ENCODE measurements at regions not wholly inside any gene's neighbourhood (a gene's known extent, or its start where the extent isn't known, plus 50 kb on each side); places are given as distances from the start of the nearest gene placed in this dataset.

DNA sequence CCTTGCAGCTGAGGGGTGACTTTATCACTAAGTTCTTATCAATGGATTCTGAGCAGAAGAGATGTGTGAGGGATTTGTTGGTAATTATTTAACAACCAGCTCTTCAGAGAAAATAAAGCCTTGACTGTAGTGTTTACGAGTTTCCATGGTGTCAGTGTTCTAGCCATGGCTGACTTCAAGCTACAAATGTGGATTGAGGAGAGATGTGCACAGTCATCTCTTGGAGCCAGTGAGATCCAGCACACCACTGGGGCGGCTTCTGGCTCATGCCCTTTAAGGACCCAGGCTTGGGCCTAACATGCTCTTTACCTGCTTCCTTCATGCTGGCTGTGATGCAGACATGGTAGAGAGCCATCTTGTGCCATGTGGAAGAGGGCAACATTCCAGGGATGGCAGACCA is 145.6 kb upstream of the MRPS22 start:
- TF ChIP-seq, protein P1, sequence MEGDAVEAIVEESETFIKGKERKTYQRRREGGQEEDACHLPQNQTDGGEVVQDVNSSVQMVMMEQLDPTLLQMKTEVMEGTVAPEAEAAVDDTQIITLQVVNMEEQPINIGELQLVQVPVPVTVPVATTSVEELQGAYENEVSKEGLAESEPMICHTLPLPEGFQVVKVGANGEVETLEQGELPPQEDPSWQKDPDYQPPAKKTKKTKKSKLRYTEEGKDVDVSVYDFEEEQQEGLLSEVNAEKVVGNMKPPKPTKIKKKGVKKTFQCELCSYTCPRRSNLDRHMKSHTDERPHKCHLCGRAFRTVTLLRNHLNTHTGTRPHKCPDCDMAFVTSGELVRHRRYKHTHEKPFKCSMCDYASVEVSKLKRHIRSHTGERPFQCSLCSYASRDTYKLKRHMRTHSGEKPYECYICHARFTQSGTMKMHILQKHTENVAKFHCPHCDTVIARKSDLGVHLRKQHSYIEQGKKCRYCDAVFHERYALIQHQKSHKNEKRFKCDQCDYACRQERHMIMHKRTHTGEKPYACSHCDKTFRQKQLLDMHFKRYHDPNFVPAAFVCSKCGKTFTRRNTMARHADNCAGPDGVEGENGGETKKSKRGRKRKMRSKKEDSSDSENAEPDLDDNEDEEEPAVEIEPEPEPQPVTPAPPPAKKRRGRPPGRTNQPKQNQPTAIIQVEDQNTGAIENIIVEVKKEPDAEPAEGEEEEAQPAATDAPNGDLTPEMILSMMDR (IDR thresholded peaks at IDR 0.05): no peak
- TF ChIP-seq POLR2A (IDR thresholded peaks at IDR 0.05) (no peak), POLR2AphosphoS5 (IDR thresholded peaks at IDR 0.05) (no peak)
- intact Hi-C loops (cut with DNase I; ENCODE audit: low total_unique reads): no loop called here
- no peak overlapping the region for H3K4me3 ChIP-seq
- H3K9me3 ChIP-seq: peaks cover 4 to 5% of the 10 kb centered on the region in 2 donors
- no peak overlapping the region for H3K27ac ChIP-seq
- no peak for DNase-seq (ENCODE audit: low spot score in 2 of 2)
- no peaks in the 10 kb centered on the region for H3K27me3 ChIP-seq
- H3K36me3 ChIP-seq: no peaks in the 10 kb centered on the region
- H3K4me1 ChIP-seq: no peaks in the 10 kb centered on the region

DNA sequence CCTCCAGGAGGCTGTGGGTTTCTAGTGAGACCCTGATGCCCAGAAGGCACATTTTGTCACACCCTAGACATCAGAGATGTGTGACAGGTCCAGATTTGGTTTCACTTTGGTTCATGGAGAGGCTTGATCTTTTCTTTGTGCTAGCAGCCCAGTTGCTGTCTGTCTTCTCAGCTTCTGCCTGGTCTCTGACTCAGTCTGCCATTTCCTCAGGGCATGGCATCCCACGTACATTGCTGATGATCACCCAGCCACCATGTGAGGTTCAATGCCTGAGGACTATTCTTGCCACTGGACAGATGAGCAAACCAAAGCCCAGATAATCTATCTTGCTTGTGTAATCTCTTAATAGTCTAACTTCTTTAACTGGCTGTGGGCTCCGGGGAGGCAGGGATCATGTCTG is 144.9 kb upstream of the MRPS22 start:
- no peaks in the 10 kb centered on the region for H3K36me3 ChIP-seq
- H3K4me1 ChIP-seq: no peaks in the 10 kb centered on the region
- intact Hi-C loops (cut with DNase I; ENCODE audit: low total_unique reads): no loop called here
- TF ChIP-seq POLR2A (IDR thresholded peaks at IDR 0.05) (no peak), POLR2AphosphoS5 (IDR thresholded peaks at IDR 0.05) (no peak)
- TF ChIP-seq, protein P1 (IDR thresholded peaks at IDR 0.05): no peak
- H3K4me3 ChIP-seq: no peak overlapping the region
- H3K27ac ChIP-seq: no peak overlapping the region
- no peaks in the 10 kb centered on the region for H3K27me3 ChIP-seq
- peaks cover 4 to 5% of the 10 kb centered on the region in 2 donors for H3K9me3 ChIP-seq
- no peak for DNase-seq (ENCODE audit: low spot score in 2 of 2)

DNA sequence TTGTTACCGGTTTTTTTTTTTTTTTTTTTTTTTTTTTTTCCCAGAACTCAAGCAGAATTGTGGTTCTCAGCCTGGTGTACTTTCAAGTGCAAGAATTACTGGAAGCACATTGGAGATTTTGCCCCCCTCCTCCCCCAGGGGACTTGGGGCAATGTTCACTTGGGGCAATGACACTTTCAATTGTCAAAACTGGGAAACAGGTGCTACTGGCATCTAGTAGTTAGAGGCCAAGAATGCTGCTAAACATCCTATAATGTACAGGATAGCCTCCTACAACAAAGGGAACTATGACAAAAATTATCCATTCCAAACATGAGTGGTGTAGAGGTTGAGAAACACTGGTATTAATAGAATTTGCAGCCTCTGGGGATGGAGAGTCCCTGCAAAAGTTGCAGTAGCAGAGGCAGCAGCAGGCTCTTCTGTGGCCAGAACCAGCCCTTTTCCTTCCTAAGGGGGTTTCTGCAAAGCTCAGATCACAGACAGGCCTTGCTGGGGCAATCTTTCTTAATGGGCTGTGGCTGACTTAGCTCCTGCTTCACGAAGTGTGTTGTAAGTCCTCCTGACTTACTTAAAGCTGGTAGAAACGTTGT is 144.3 kb upstream of the MRPS22 start:
- Histone ChIP-seq H3K4me1 (no peaks in the 10 kb centered on the region), H3K9me3 (peaks cover 4 to 5% of the 10 kb centered on the region in 2 donors), H3K4me3 (no peak overlapping the region), H3K27me3 (no peaks in the 10 kb centered on the region), H3K36me3 (no peaks in the 10 kb centered on the region), H3K27ac (no peak overlapping the region)
- DNase-seq (ENCODE audit: low spot score in 2 of 2): no peak
- intact Hi-C loops (cut with DNase I; ENCODE audit: low total_unique reads): no loop called here
- TF ChIP-seq, protein P1 (IDR thresholded peaks at IDR 0.05): no peak
- TF ChIP-seq POLR2AphosphoS5 (IDR thresholded peaks at IDR 0.05) (no peak), POLR2A (IDR thresholded peaks at IDR 0.05) (no peak)

DNA sequence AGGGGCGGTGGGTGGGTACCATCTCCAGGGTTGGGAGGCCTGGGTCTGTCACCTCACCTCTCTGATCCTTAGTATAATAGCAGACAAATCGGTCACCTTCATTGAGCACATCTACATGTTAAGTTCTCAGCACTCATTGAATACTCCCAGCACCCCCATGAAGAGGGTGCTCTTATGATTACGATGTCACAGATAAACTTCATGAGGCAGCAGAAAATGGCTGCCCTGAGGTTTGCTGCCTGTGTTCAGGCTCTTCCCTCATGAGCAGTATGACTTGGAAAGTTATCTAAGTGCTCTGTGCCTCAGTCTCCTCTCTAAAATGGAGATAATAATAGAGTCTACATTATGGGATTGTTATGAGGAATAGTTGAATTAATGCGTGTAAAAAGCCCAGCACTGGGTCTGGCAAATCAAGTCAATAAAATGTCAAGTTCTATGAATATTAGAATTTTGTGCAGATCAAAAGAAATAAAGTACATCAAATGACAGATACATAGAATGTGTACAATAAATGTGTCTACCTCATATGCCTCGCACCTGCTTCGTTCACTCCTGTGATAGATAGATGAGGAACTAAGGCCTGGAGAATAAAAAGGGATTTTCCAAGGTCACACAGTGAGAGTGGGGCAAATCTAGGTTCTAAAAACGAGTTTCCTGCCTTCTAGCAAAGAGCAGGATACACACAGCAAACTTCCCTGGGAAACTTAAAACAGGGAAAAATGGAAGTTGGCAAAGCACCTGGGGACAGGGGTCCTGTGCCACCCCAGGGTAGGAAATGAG is 142.2 kb upstream of the MRPS22 start:
- Histone ChIP-seq H3K27me3 (no peaks in the 10 kb centered on the region), H3K4me3 (no peak overlapping the region), H3K9me3 (no peaks in the 10 kb centered on the region), H3K27ac (no peak overlapping the region), H3K36me3 (no peaks in the 10 kb centered on the region), H3K4me1 (no peaks in the 10 kb centered on the region)
- TF ChIP-seq, protein P1 (IDR thresholded peaks at IDR 0.05): no peak
- TF ChIP-seq POLR2AphosphoS5 (IDR thresholded peaks at IDR 0.05) (no peak), POLR2A (IDR thresholded peaks at IDR 0.05) (no peak)
- intact Hi-C loops (cut with DNase I; ENCODE audit: low total_unique reads): no loop called here
- no peak for DNase-seq (ENCODE audit: low spot score in 2 of 2)

DNA sequence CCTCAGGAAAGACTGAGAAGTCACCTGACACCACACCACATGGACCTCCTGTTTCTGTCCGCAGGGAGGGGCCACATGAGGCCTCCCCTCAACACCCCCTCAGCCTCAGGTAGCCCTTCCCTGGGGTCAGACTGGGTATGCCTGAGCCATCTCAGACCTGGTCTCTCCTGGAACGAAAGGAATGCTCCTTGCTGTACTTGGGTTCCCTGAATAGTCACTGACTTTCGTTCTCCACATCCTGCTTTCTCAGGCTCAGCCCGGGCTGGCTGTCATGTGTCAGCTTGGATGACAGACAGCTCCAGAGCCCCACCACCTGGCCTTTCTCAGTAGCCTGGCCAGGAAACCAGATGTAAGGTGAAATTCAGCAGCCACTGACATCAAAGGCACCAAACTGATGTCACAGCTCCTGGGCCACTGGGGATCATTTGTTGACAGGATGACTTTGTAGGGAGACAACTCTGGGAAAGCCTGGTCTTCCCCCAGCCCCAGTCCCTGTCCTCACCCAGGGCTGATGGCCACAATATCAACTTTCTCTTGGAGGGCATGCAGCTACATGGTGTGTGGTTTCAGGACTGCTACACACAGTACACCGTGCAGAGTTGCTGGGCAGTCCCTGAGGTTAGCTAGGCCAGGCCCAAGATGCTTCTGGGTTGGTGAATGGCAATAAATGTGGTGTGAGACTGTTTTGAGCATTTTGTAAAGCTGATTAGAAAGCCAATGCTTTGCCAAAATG is 141.4 kb upstream of the MRPS22 start:
- no peaks in the 10 kb centered on the region for H3K4me1 ChIP-seq
- H3K27me3 ChIP-seq: no peaks in the 10 kb centered on the region
- TF ChIP-seq POLR2AphosphoS5 (IDR thresholded peaks at IDR 0.05) (no peak), POLR2A (IDR thresholded peaks at IDR 0.05) (no peak)
- TF ChIP-seq, protein P1 (IDR thresholded peaks at IDR 0.05): no peak
- no peak for DNase-seq (ENCODE audit: low spot score in 2 of 2)
- H3K36me3 ChIP-seq: no peaks in the 10 kb centered on the region
- H3K27ac ChIP-seq: no peak overlapping the region
- H3K9me3 ChIP-seq: no peaks in the 10 kb centered on the region
- H3K4me3 ChIP-seq: no peak overlapping the region
- intact Hi-C loops (cut with DNase I; ENCODE audit: low total_unique reads): no loop called here
